K562 (cell line): ENCODE measurements at regions not wholly inside any gene's neighbourhood (a gene's known extent, or its start where the extent isn't known, plus 50 kb on each side); places are given as distances from the start of the nearest gene placed in this dataset.

Experiments used
- ATAC-seq: fragments of 200-7000 bp; cut with Tn5 transposase; 3 replicates; pipeline ENCODE4 v1.9.1; 2020; ENCODE audit warnings: moderate library complexity
- BruUV-seq: library from RNA; stranded (reverse); fragments of 400-500 nt; replicated peaks from 2 replicates; lab custom pipeline; 2021; lab: Mats Ljungman, UMichigan
- CTCF ChIA-PET: fragments of 300-600 bp; formaldehyde crosslinking; extraction: SDS; loops from one replicate; lab custom pipeline; 2021; ENCODE audit warnings: low intra/inter-chr PET ratio; lab: Yijun Ruan, JAX
- POLR2A ChIA-PET: fragments of 300-600, 350-650 bp; sonication (Branson Sonifier 250); formaldehyde crosslinking; extraction: SDS; loops from one replicate; lab custom pipeline; 2021; ENCODE audit warnings: antibody characterized with exemption, inconsistent platforms; lab: Yijun Ruan, JAX
- DNase-seq, 4 experiments: peaks; one replicate each; pipeline versions ENCODE4 v3.0.0 to v3.0.0-alpha.2; 2011 to 2018; ENCODE audit warnings: low spot score in 3 of 4, mixed read lengths in 3 of 4; ENCODE audit errors: extremely low read depth in 1 of 4
- FAIRE-seq: peaks from 2 replicates; lab custom pipeline; 2011; peaks lifted over from hg19 to GRCh38; lab: Jason Lieb, UNC
- H2AFZ ChIP-seq: 2 replicates; pipeline ENCODE4 v1.6.0; 2011; ENCODE audit warnings: low read depth, low read length, control low read depth, inconsistent platforms
- H3K27ac ChIP-seq: fragments of 200-600 bp; 3 replicates; pipeline ENCODE4 v1.8.0; 2011; ENCODE audit warnings: low read depth, mild to moderate bottlenecking, control low read depth, inconsistent platforms, low read length, moderate library complexity, mixed read lengths; ENCODE audit errors: extremely low read depth
- H3K27me3 ChIP-seq, 2 experiments: fragments of 300-600 bp in 1 of 2; 2 replicates in 1 of 2; 3 replicates in 1 of 2; pipeline versions ENCODE4 v1.6.0 to v1.8.0; 2011; ENCODE audit warnings: inconsistent platforms in 2 of 2, low read length in 2 of 2, mild to moderate bottlenecking in 1 of 2, mixed read lengths in 1 of 2, moderate library complexity in 1 of 2; ENCODE audit not compliant: control insufficient read depth in 2 of 2, insufficient read depth in 2 of 2
- H3K36me3 ChIP-seq: fragments of 300-600 bp; 3 replicates; pipeline ENCODE4 v1.8.0; 2011; ENCODE audit warnings: mild to moderate bottlenecking, low read length, inconsistent platforms; ENCODE audit not compliant: control insufficient read depth, insufficient read depth
- H3K4me1 ChIP-seq, 2 experiments: fragments of 200-600 bp in 1 of 2; replicated peaks in 1 of 2; 2 replicates in 1 of 2; 3 replicates in 1 of 2; pipeline versions ENCODE4 v1.5.1 to v1.8.0; 2011; ENCODE audit warnings: inconsistent platforms in 2 of 2, low read length in 2 of 2, mild to moderate bottlenecking in 1 of 2, mixed read lengths in 1 of 2, moderate library complexity in 1 of 2; ENCODE audit not compliant: control insufficient read depth in 2 of 2, insufficient read depth in 2 of 2
- H3K4me2 ChIP-seq: 2 replicates; pipeline ENCODE4 v1.6.1; 2011; ENCODE audit warnings: low read length, control low read depth, inconsistent platforms, mixed read lengths; ENCODE audit not compliant: insufficient read depth
- H3K4me3 ChIP-seq: fragments of 200-600 bp; sonication (generic), shearing (Covaris generic); 2 replicates; pipeline ENCODE4 v1.5.1; 2016; ENCODE audit warnings: control low read depth, inconsistent platforms
- H3K79me2 ChIP-seq: fragments of 200-600 bp; 3 replicates; pipeline ENCODE4 v1.8.0; 2011; ENCODE audit warnings: low read length, inconsistent platforms; ENCODE audit not compliant: control insufficient read depth, insufficient read depth
- H3K9ac ChIP-seq, 2 experiments: 2 replicates each; pipeline versions ENCODE4 v1.6.0 to v1.6.1; 2011; ENCODE audit warnings: low read depth in 2 of 2, low read length in 2 of 2, control low read depth in 1 of 2, inconsistent platforms in 1 of 2, mild to moderate bottlenecking in 1 of 2, mixed read lengths in 1 of 2; ENCODE audit not compliant: insufficient read depth in 1 of 2
- H3K9me1 ChIP-seq: one replicate; pipeline ENCODE4 v1.6.0; 2011; ENCODE audit warnings: inconsistent platforms, mild to moderate bottlenecking, low read length, moderate library complexity; ENCODE audit not compliant: control insufficient read depth, insufficient read depth
- H3K9me3 ChIP-seq: replicated peaks from 2 replicates; pipeline ENCODE4 v1.5.1; 2011; ENCODE audit warnings: low read depth, low read length, inconsistent platforms; ENCODE audit not compliant: control insufficient read depth, insufficient read depth
- H4K20me1 ChIP-seq: replicated peaks from 2 replicates; pipeline ENCODE4 v1.6.1; 2011; ENCODE audit warnings: low read length, inconsistent platforms, mixed read lengths; ENCODE audit not compliant: control insufficient read depth, insufficient read depth
- CBX8 ChIP-seq: fragments of 200-600 bp; sonication (generic); IDR thresholded peaks from 2 replicates; pipeline ENCODE4 v1.6.1; 2012; ENCODE audit warnings: borderline replicate concordance, mixed run types, low read depth, mild to moderate bottlenecking, moderate library complexity, mixed read lengths, low read length, control low read depth, inconsistent platforms; ENCODE audit not compliant: poor library complexity, severe bottlenecking; ENCODE audit errors: extremely low read depth
- EHMT2 ChIP-seq: fragments of 450-650 bp; IDR thresholded peaks from 2 replicates; pipeline ENCODE4 v1.6.1; 2018; ENCODE audit warnings: antibody characterized with exemption
- NFE2 ChIP-seq: IDR thresholded peaks from 2 replicates; pipeline ENCODE4 v1.6.1; 2014; ENCODE audit warnings: antibody characterized with exemption, low read depth
- RBM14 ChIP-seq: fragments of 200-400 bp; formaldehyde crosslinking; IDR thresholded peaks from 2 replicates; pipeline ENCODE4 v1.6.1; 2018; ENCODE audit warnings: low read depth, mild to moderate bottlenecking, low read length, moderate library complexity, borderline replicate concordance; ENCODE audit not compliant: insufficient read depth
- ZNF407 ChIP-seq: fragments of 450-650 bp; IDR thresholded peaks from 2 replicates; pipeline ENCODE4 v1.6.1; 2016; ENCODE audit warnings: low read depth
- ZNF586 ChIP-seq: fragments of 450-650 bp; formaldehyde crosslinking; conservative IDR thresholded peaks from 2 replicates; pipeline ENCODE4 v1.4.0; 2020; ENCODE audit warnings: mild to moderate bottlenecking, moderate library complexity
- ZNF766 ChIP-seq: fragments of 200-800 bp; sonication (Bioruptor generic); conservative IDR thresholded peaks from 2 replicates; pipeline ENCODE4 v1.6.1; 2016; ENCODE audit warnings: missing genetic modification characterization, missing compliant biosample characterization
- WGBS: fragments of 100-300 bp; shearing (Covaris generic); methylation state at CpG from one replicate; pipeline ENCODE4 v1.1.6; 2016; ENCODE audit warnings: low coverage, mixed read lengths; ENCODE audit not compliant: insufficient coverage; ENCODE audit errors: missing lambda C conversion rate; 5-methylcytosine and 5-hydroxymethylcytosine counted together
- in situ Hi-C: fragments of 300-500 bp; cut with MboI; formaldehyde crosslinking; loops from 4 replicates; pipeline ENCODE4 v1.15.0; 2018; ENCODE audit warnings: inconsistent platforms, mixed read lengths
- intact Hi-C: fragments of 100-400 bp; cut with micrococcal nuclease; formaldehyde crosslinking; loops from 2 replicates; pipeline ENCODE4 v1.14.2; 2022

- H3K9ac ChIP-seq = no peak overlapping the region
- WGBS = 1% methylated on average over 10 of the region's 10 CpGs
- FAIRE-seq (no peak), DNase-seq (no peak), ATAC-seq (no peak)
- H3K27me3 ChIP-seq = no peaks in the 10 kb centered on the region
- no TSS peak for BruUV-seq
- no peak overlapping the region for H3K4me3 ChIP-seq
- H4K20me1 ChIP-seq = no peaks in the 10 kb centered on the region
- TF ChIP-seq EHMT2 = no peak
- TF ChIP-seq ZNF766 (CRISPR knock-in tag) = no peak
- no peak for TF ChIP-seq NFE2
- no peak for TF ChIP-seq ZNF586
- no peak for TF ChIP-seq RBM14
- TF ChIP-seq ZNF407 = no peak
- TF ChIP-seq CBX8 = no peak
- H3K9me1 ChIP-seq = no peaks in the 10 kb centered on the region
- ChIA-PET CTCF (no interaction called here), POLR2A (interaction anchor here (0.6 kb wide), 1 partner anchor 94 kb away, joined by 3 read pairs; no protein-coding TSS in a partner anchor)
- no peaks in the 10 kb centered on the region for H3K36me3 ChIP-seq
- in situ Hi-C loops = loop anchor here (25.0 kb wide), 1 partner anchor 1144 kb away; no protein-coding TSS in a partner anchor
- no peak overlapping the region for H2AFZ ChIP-seq
- H3K4me2 ChIP-seq = no peak overlapping the region
- no peaks in the 10 kb centered on the region for H3K79me2 ChIP-seq
- no peaks in the 10 kb centered on the region for H3K4me1 ChIP-seq
- intact Hi-C loops = no loop called here
- no peak overlapping the region for H3K27ac ChIP-seq
- no peaks in the 10 kb centered on the region for H3K9me3 ChIP-seq
Observed at GRCh38 chr7:51592842-51593599, 276.4 kb upstream of the COBL start.
